OCI-LY7 (cell line): ENCODE measurements at regions not wholly inside any gene's neighbourhood (a gene's known extent, or its start where the extent isn't known, plus 50 kb on each side); places are given as distances from the start of the nearest gene placed in this dataset.

Experiments
- BruUV-seq: library from RNA; stranded (reverse); fragments of 400-500 nt; replicated peaks from 2 replicates; lab custom pipeline; 2021; lab: Mats Ljungman, UMichigan
- CTCF ChIA-PET: fragments of 300-600 bp; sonication (Branson Sonifier 250); formaldehyde crosslinking; loops from one replicate; lab custom pipeline; 2022; ENCODE audit warnings: antibody characterized with exemption; ENCODE audit not compliant: unreplicated experiment; lab: Charles Lee
- POLR2A ChIA-PET: fragments of 300-600 bp; sonication (Branson Sonifier 250); formaldehyde crosslinking; loops from one replicate; lab custom pipeline; 2022; ENCODE audit warnings: antibody characterized with exemption; lab: Charles Lee
- DNase-seq: peaks from one replicate; pipeline ENCODE4 v3.0.0-alpha.2; 2015; ENCODE audit warnings: low spot score
- H2AFZ ChIP-seq: fragments of 200-600 bp; sonication (generic), shearing (Covaris generic); 2 replicates; pipeline ENCODE4 v1.6.1; 2014; ENCODE audit warnings: mild to moderate bottlenecking, antibody characterized with exemption, low read length, moderate library complexity
- H3K27ac ChIP-seq: fragments of 200-600 bp; sonication (generic); 2 replicates; pipeline ENCODE4 v1.5.1; 2014; ENCODE audit warnings: mixed run types, low read depth, mild to moderate bottlenecking, moderate library complexity, low read length, inconsistent platforms; ENCODE audit not compliant: poor library complexity, severe bottlenecking
- H3K36me3 ChIP-seq: fragments of 200-600 bp; sonication (generic); 2 replicates; pipeline ENCODE4 v1.6.1; 2014; ENCODE audit warnings: mild to moderate bottlenecking, antibody characterized with exemption, low read length, moderate library complexity, mixed read lengths; ENCODE audit not compliant: insufficient read depth
- H3K4me1 ChIP-seq: fragments of 200-600 bp; sonication (generic); 2 replicates; pipeline ENCODE4 v1.5.1; 2014; ENCODE audit warnings: mild to moderate bottlenecking, low read length; ENCODE audit not compliant: insufficient read depth, poor library complexity, severe bottlenecking
- H3K4me2 ChIP-seq: fragments of 200-600 bp; sonication (generic); 2 replicates; pipeline ENCODE4 v1.6.1; 2014; ENCODE audit warnings: mild to moderate bottlenecking, low read length
- H3K4me3 ChIP-seq: fragments of 200-600 bp; sonication (generic); 2 replicates; pipeline ENCODE4 v1.5.1; 2014; ENCODE audit warnings: mild to moderate bottlenecking, low read depth, low read length; ENCODE audit not compliant: poor library complexity, severe bottlenecking
- H3K79me2 ChIP-seq: fragments of 200-600 bp; sonication (generic); 2 replicates; pipeline ENCODE4 v1.6.1; 2016; ENCODE audit warnings: low read depth, mild to moderate bottlenecking, low read length, moderate library complexity, mixed read lengths; ENCODE audit not compliant: insufficient read depth
- H3K9me2 ChIP-seq: fragments of 200-600 bp; sonication (generic); 2 replicates; pipeline ENCODE4 v1.6.1; 2016; ENCODE audit warnings: mild to moderate bottlenecking, low read length, mixed read lengths; ENCODE audit not compliant: insufficient read depth
- H3K9me3 ChIP-seq: fragments of 200-600 bp; sonication (generic); 2 replicates; pipeline ENCODE4 v1.6.1; 2014; ENCODE audit warnings: mild to moderate bottlenecking, mixed run types, low read length, mixed read lengths
- H4K20me1 ChIP-seq: fragments of 200-600 bp; sonication (generic); 2 replicates; pipeline ENCODE4 v1.6.1; 2014; ENCODE audit warnings: mild to moderate bottlenecking, antibody characterized with exemption, low read length, moderate library complexity, mixed read lengths; ENCODE audit not compliant: insufficient read depth
- CTCF ChIP-seq: fragments of 200-600 bp; sonication (generic); conservative IDR thresholded peaks from 2 replicates; pipeline ENCODE4 v1.5.1; 2014; ENCODE audit warnings: mild to moderate bottlenecking, antibody characterized with exemption, low read length, moderate library complexity, mixed read lengths
- EZH2phosphoT487 ChIP-seq: fragments of 200-600 bp; sonication (generic); IDR thresholded peaks from 2 replicates; pipeline ENCODE4 v1.6.1; 2018; ENCODE audit warnings: low read depth, borderline replicate concordance, mild to moderate bottlenecking, mixed run types, antibody characterized with exemption, low read length, moderate library complexity, mixed read lengths
- intact Hi-C: fragments of 100-400 bp; cut with micrococcal nuclease; formaldehyde crosslinking; loops from one replicate; pipeline ENCODE4 v1.10.0; 2022; ENCODE audit not compliant: unreplicated experiment

- no peak for DNase-seq
- Histone ChIP-seq H3K36me3 (no peaks in the 10 kb centered on the region), H3K4me1 (no peaks in the 10 kb centered on the region), H2AFZ (no peak overlapping the region), H3K9me2 (no peaks in the 10 kb centered on the region), H3K79me2 (no peaks in the 10 kb centered on the region), H3K9me3 (0 out of 2 replicates have a peak, but pooled peaks cover 3% of the 10 kb centered on the region), H3K4me2 (no peak overlapping the region), H3K4me3 (no peak overlapping the region), H3K27ac (no peak overlapping the region), H4K20me1 (no peaks in the 10 kb centered on the region)
- ChIA-PET CTCF (no interaction called here), POLR2A (no interaction called here)
- TF ChIP-seq CTCF (no peak), EZH2phosphoT487 (no peak)
- BruUV-seq, result no TSS peak
- intact Hi-C loops, result no loop called here
These were observed 135.8 kb upstream of the FGGY start for GRCh38 chr1:59161136-59161535.

- no peak for DNase-seq
- no TSS peak for BruUV-seq
- Histone ChIP-seq H3K9me2 (no peaks in the 10 kb centered on the region), H3K79me2 (no peaks in the 10 kb centered on the region), H4K20me1 (no peaks in the 10 kb centered on the region), H3K9me3 (0 out of 2 replicates have a peak, but pooled peaks cover 3% of the 10 kb centered on the region), H3K4me1 (no peaks in the 10 kb centered on the region), H3K27ac (no peak overlapping the region), H3K4me2 (no peak overlapping the region), H3K4me3 (no peak overlapping the region), H2AFZ (no peak overlapping the region), H3K36me3 (no peaks in the 10 kb centered on the region)
- POLR2A ChIA-PET, result interaction anchor here (0.6 to 0.8 kb wide), 3 partner anchors 11 to 868 kb away, joined by 3 read pairs; no protein-coding TSS in a partner anchor
- CTCF ChIA-PET, result interaction anchor here (0.9 kb wide), 1 partner anchor 390 kb away, joined by 3 read pairs; no protein-coding TSS in a partner anchor
- no peak for TF ChIP-seq EZH2phosphoT487
- TF ChIP-seq CTCF, result no peak
- intact Hi-C loops, result no loop called here
These were observed 134.2 kb upstream of the FGGY start for GRCh38 chr1:59162665-59163064.

GRCh38 chr1:59163268-59164092 is 133.4 kb upstream of the FGGY start:
- TF ChIP-seq CTCF (no peak), EZH2phosphoT487 (no peak)
- no TSS peak for BruUV-seq
- DNase-seq, result no peak
- Histone ChIP-seq H3K4me3 (no peak overlapping the region), H3K27ac (no peak overlapping the region), H3K9me3 (0 out of 2 replicates have a peak, but pooled peaks cover 3% of the 10 kb centered on the region), H3K4me1 (no peaks in the 10 kb centered on the region), H3K36me3 (no peaks in the 10 kb centered on the region), H3K79me2 (no peaks in the 10 kb centered on the region), H3K4me2 (no peak overlapping the region), H3K9me2 (no peaks in the 10 kb centered on the region), H4K20me1 (no peaks in the 10 kb centered on the region), H2AFZ (no peak overlapping the region)
- ChIA-PET CTCF (interaction anchor here (0.9 kb wide), 1 partner anchor 390 kb away, joined by 3 read pairs; no protein-coding TSS in a partner anchor), POLR2A (interaction anchor here (0.6 to 0.8 kb wide), 2 partner anchors 12 to 15 kb away, joined by 3 read pairs; no protein-coding TSS in a partner anchor)
- intact Hi-C loops, result no loop called here
